Common myeloid progenitor, CD34-positive (primary cell): ENCODE measurements at regions not wholly inside any gene's neighbourhood (a gene's known extent, or its start where the extent isn't known, plus 50 kb on each side); places are given as distances from the start of the nearest gene placed in this dataset.
A peak's percentile ranks its signal among the peaks of the same experiment; 100 is the strongest.
"Not testable (repeated sequence)": the region's sequence is repeated elsewhere in the genome, so short reads cannot be mapped to it uniquely, and the experiment has no call there.

Experiments used
- CTCF ChIA-PET: fragments of 350-600 bp; sonication (Branson Sonifier 250); formaldehyde crosslinking; loops from one replicate; lab custom pipeline; 2021; ENCODE audit warnings: antibody characterized with exemption; lab: Charles Lee
- POLR2A ChIA-PET: fragments of 350-600 bp; sonication (Branson Sonifier 250); formaldehyde crosslinking; loops from one replicate; lab custom pipeline; 2021; ENCODE audit warnings: antibody characterized with exemption; lab: Charles Lee
- DNase-seq, 3 donors: peaks; one replicate each; pipeline versions ENCODE4 v3.0.0 to v3.0.0-alpha.2; 2013
- H3K27ac ChIP-seq, 2 experiments: 1 replicate in 1 of 2; 2 replicates in 1 of 2; pipeline ENCODE4 v1.7.0; 2013; ENCODE audit warnings: inconsistent platforms in 2 of 2, low read length in 2 of 2, mild to moderate bottlenecking in 2 of 2, low read depth in 1 of 2, moderate library complexity in 1 of 2; ENCODE audit not compliant: severe bottlenecking in 2 of 2, insufficient read depth in 1 of 2, poor library complexity in 1 of 2
- H3K27me3 ChIP-seq, 5 experiments: replicated peaks in 2 of 5; 1 replicate in 3 of 5; 2 replicates in 2 of 5; pipeline versions ENCODE4 v1.6.1 to v1.7.0; 2013; ENCODE audit warnings: low read length in 4 of 5, mild to moderate bottlenecking in 2 of 5, moderate library complexity in 2 of 5, inconsistent platforms in 1 of 5; ENCODE audit not compliant: insufficient read depth in 5 of 5, control insufficient read depth in 4 of 5
- H3K36me3 ChIP-seq, 4 experiments: 1 replicate in 2 of 4; 2 replicates in 2 of 4; pipeline versions ENCODE4 v1.6.1 to v1.7.0; 2013; ENCODE audit warnings: low read length in 3 of 4, control low read depth in 1 of 4, mild to moderate bottlenecking in 1 of 4; ENCODE audit not compliant: control insufficient read depth in 4 of 4, insufficient read depth in 4 of 4
- H3K4me1 ChIP-seq, 4 experiments: 1 replicate in 3 of 4; 2 replicates in 1 of 4; pipeline versions ENCODE4 v1.6.1 to v1.7.1; 2013; ENCODE audit warnings: low read length in 3 of 4, mild to moderate bottlenecking in 3 of 4, control low read depth in 1 of 4, inconsistent platforms in 1 of 4, moderate library complexity in 1 of 4; ENCODE audit not compliant: control insufficient read depth in 4 of 4, insufficient read depth in 4 of 4; ENCODE audit errors: control extremely low read depth in 1 of 4
- H3K4me3 ChIP-seq, 7 experiments: 1 replicate in 4 of 7; 2 replicates in 3 of 7; pipeline versions ENCODE4 v1.5.1 to v1.7.0; 2013; ENCODE audit warnings: mild to moderate bottlenecking in 7 of 7, low read length in 6 of 7, moderate library complexity in 6 of 7, inconsistent platforms in 2 of 7, low read depth in 2 of 7, control low read depth in 1 of 7; ENCODE audit not compliant: insufficient read depth in 4 of 7, control insufficient read depth in 1 of 7; ENCODE audit errors: extremely low read depth in 1 of 7
- H3K9me3 ChIP-seq, 5 experiments: 1 replicate in 4 of 5; 2 replicates in 1 of 5; pipeline versions ENCODE4 v1.6.1 to v1.7.1; 2013; ENCODE audit warnings: low read length in 4 of 5, mild to moderate bottlenecking in 2 of 5, inconsistent platforms in 1 of 5, low read depth in 1 of 5, moderate library complexity in 1 of 5; ENCODE audit not compliant: control insufficient read depth in 4 of 5, insufficient read depth in 2 of 5; ENCODE audit errors: control extremely low read depth in 1 of 5
- WGBS: methylation state at CpG from one replicate; pipeline ENCODE4 v1.1.5; 2013; ENCODE audit not compliant: insufficient coverage; 5-methylcytosine and 5-hydroxymethylcytosine counted together

DNA sequence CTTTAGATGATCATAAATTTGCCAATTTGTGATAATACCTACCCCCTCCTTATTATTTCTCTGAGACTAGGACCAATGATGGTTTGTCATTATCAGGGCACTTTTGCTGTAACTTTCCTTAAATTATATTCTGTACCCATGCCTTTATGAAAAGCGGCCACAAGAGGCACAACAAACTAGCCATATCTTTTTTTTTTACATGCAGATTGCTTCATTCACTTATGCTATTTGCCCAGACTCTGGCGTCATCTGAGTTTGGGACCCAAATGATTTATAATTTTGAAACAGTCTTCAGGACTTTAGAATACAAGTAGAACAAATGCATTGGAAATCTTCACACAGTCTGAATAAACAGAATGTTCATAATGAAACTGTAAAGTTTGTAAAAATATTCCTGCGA is 408.1 kb downstream of the MAT2B start:
- Histone ChIP-seq H3K4me1 (peaks cover 21 to 40% (median 29%) of the 10 kb centered on the region in 4 experiments), H3K9me3 (peaks cover 0 to 2% (median 0%) of the 10 kb centered on the region in 5 experiments), H3K27me3 (no peaks in the 10 kb centered on the region), H3K4me3 (no peak overlapping the region), H3K36me3 (no peaks in the 10 kb centered on the region), H3K27ac (no peak overlapping the region)
- WGBS, result 86% methylated on average over 1 of the region's 3 CpGs
- POLR2A ChIA-PET, result no interaction called here
- CTCF ChIA-PET, result interaction anchor here (1.3 to 4.4 kb wide), 2 partner anchors 15 to 31 kb away, joined by 3 to 11 read pairs; no protein-coding TSS in a partner anchor
- DNase-seq, result peak in 2 of 3 donors; percentile 43 to 55

DNA sequence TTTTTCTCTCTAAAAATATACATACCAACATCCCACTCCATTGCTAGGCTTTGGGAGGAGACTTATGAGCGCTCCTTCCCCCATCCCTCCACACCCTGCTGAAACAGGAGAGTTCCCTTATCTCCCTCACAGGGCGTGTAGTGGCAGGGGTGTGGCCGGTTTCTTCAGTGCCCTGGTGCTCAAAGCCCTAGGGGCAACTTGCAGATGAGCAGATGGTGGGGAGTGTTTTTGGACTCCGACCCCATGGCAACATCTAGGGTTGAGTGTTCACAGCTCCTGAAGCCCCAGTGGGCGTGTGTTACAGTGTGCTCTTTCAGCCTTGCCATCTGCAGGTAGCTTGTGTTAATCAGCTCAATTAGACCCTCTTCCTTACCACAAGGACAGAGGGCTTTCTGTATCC is 409.5 kb downstream of the MAT2B start:
- no peak overlapping the region for H3K4me3 ChIP-seq
- H3K4me1 ChIP-seq, result peaks cover 21 to 39% (median 29%) of the 10 kb centered on the region in 4 experiments
- DNase-seq, result peak; percentile 38 to 89 (median 80)
- H3K9me3 ChIP-seq, result peaks cover 0 to 12% (median 2%) of the 10 kb centered on the region in 5 experiments
- ChIA-PET POLR2A (no interaction called here), CTCF (interaction anchor here (4.4 kb wide), 1 partner anchor 17 kb away, joined by 11 read pairs; no protein-coding TSS in a partner anchor)
- H3K27ac ChIP-seq, result peak overlapping the region in 1 of 2 experiments; percentile 75
- no peaks in the 10 kb centered on the region for H3K27me3 ChIP-seq
- WGBS, result 58% methylated on average over 2 of the region's 5 CpGs
- no peaks in the 10 kb centered on the region for H3K36me3 ChIP-seq

DNA sequence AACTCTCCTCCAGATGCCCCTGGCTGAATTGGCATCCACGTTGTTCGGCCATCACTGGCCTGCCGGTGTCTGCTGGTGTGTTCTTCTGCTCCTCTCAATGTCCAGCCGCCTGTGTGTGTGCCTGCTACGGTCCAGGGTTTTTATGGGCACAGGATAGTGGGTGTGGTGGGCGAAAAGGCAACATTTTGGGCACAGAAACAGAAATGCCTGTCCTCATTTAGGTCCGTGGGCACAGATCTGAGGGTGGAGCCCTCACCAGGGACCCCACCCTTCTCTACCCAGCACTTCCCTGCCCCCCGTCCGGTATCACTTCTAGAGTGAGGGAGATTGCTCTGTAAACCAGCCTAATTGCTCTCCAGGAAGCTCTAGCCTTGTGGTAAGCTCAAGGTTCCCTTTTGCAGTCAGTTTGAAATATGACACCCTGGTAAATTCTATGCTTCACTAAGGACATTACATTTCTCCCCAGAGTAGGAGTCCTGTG is 410.1 kb downstream of the MAT2B start:
- Histone ChIP-seq H3K9me3 (peaks cover 0 to 17% (median 4%) of the 10 kb centered on the region in 5 experiments), H3K4me1 (peaks cover 21 to 39% (median 29%) of the 10 kb centered on the region in 4 experiments), H3K4me3 (peak overlapping the region in 5 of 7 experiments; percentile 26 to 62 (median 39)), H3K36me3 (no peaks in the 10 kb centered on the region), H3K27me3 (no peaks in the 10 kb centered on the region), H3K27ac (peak overlapping the region in 1 of 2 experiments; percentile 75)
- POLR2A ChIA-PET, result no interaction called here
- CTCF ChIA-PET, result interaction anchor here (4.4 kb wide), 1 partner anchor 17 kb away, joined by 11 read pairs; no protein-coding TSS in a partner anchor
- 55% methylated on average over 7 of the region's 9 CpGs for WGBS
- peak; percentile 38 to 87 (median 79) for DNase-seq

DNA sequence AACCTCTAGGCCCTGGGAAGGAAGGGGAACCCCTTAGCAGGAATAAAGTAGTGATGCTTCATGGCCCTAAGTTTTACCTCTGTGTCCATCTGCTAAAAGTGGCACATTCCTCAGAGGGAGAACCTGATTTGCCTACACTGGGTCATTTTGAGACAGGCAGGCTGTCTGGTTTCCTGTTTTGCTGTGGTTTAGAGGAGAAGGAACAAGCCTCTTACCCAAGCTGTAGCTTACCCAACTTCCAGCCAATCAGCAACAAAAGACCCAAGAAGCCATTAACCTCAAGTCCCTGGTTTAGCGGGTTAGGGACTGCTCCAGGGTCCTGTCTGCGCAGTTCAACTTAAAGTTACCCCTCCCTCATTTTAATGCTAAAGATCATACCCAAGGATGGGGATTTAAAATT is 411.0 kb downstream of the MAT2B start:
- DNase-seq, result peak; percentile 44 to 92 (median 91)
- CTCF ChIA-PET, result interaction anchor here (4.4 kb wide), 1 partner anchor 18 kb away, joined by 11 read pairs; no protein-coding TSS in a partner anchor
- Histone ChIP-seq H3K4me3 (peak overlapping the region in 4 of 7 experiments; percentile 22 to 62 (median 48)), H3K4me1 (peaks cover 21 to 39% (median 29%) of the 10 kb centered on the region in 4 experiments), H3K27ac (peak overlapping the region; percentile 13 to 75), H3K36me3 (no peaks in the 10 kb centered on the region), H3K9me3 (peaks cover 0 to 25% (median 8%) of the 10 kb centered on the region in 5 experiments), H3K27me3 (no peaks in the 10 kb centered on the region)
- POLR2A ChIA-PET, result no interaction called here
- no CpG with 5 or more reads among the region's 2 CpGs for WGBS

DNA sequence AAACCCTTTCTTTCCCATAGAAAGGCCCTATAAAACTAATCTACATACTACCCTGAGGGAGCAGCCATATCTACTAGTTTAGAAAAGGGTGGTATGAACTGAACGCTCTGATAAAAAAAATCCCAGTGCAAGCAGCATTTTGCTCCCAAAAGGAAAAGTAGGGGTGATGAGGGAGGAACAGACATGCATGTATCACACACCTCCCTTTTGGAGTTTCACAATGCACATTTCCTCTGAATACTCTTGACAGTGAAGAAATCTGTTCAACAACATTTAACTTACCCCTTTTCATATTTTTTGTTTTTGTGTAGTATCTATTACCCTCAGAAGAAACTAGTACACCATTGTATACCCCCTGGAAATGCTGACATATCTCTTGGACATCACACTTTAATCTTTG is 411.4 kb downstream of the MAT2B start:
- peak in 2 of 3 donors; percentile 25 to 32 for DNase-seq
- peaks cover 0 to 26% (median 8%) of the 10 kb centered on the region in 5 experiments for H3K9me3 ChIP-seq
- H3K4me3 ChIP-seq, result peak overlapping the region in 4 of 7 experiments; percentile 22 to 57 (median 40)
- ChIA-PET POLR2A (no interaction called here), CTCF (no interaction called here)
- H3K4me1 ChIP-seq, result peaks cover 21 to 39% (median 29%) of the 10 kb centered on the region in 4 experiments
- H3K36me3 ChIP-seq, result no peaks in the 10 kb centered on the region
- H3K27me3 ChIP-seq, result no peaks in the 10 kb centered on the region
- peak overlapping the region; percentile 13 to 75 for H3K27ac ChIP-seq
- WGBS, result no CpG with 5 or more reads among the region's 1 CpG

DNA sequence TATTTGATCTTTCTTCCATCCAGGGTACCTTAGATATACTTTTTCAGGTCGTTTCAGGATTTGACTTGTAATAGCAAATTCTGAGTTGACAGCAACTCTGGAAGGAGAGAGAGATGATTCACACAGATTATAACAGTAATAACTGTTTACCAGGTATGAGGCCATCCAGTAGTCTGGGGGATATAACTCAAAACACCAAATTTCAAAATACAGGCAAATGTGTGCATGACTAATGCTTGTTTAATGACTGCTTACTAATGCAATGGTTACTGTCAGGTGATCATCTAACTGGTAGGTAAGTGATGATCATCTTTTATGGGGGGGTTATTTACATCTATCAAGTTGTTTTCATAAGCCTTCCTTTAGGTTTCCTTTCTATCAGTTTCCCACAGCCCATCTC is 412.3 kb downstream of the MAT2B start:
- DNase-seq, result peak in 2 of 3 donors; percentile 31 to 45
- H3K27ac ChIP-seq, result no peak overlapping the region
- no CpG with 5 or more reads among the region's 1 CpG for WGBS
- no peak overlapping the region for H3K4me3 ChIP-seq
- POLR2A ChIA-PET, result no interaction called here
- CTCF ChIA-PET, result no interaction called here
- peaks cover 21 to 39% (median 29%) of the 10 kb centered on the region in 4 experiments for H3K4me1 ChIP-seq
- peaks cover 0 to 26% (median 8%) of the 10 kb centered on the region in 5 experiments for H3K9me3 ChIP-seq
- H3K27me3 ChIP-seq, result no peaks in the 10 kb centered on the region
- H3K36me3 ChIP-seq, result no peaks in the 10 kb centered on the region

DNA sequence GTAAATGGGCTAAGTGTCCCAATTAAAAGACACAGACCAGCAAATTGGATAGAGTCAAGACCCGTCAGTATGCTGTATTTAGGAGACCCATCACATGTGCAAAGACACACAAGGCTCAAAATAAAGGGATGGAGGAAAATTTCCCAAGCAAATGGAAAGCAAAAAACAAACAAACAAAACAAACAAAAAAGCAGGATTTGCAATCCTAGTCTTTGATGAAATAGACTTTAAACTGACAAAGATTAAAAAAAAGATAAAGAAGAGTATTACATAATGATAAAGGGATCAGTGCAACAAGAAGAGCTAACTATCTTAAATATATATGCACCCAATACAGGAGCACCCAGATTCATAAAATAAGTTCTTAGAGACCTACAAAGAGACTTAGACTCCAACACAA is 429.6 kb downstream of the MAT2B start:
- H3K27me3 ChIP-seq, DNase-seq, H3K4me1 ChIP-seq, CTCF ChIA-PET, H3K36me3 ChIP-seq, POLR2A ChIA-PET, H3K27ac ChIP-seq, H3K4me3 ChIP-seq: not testable (repeated sequence)
- no CpG with 5 or more reads among the region's 1 CpG for WGBS
- peaks cover 0 to 13% (median 3%) of the 10 kb centered on the region in 5 experiments for H3K9me3 ChIP-seq
